ENCODE measurements at regions not wholly inside any gene's neighbourhood (a gene's known extent, or its start where the extent isn't known, plus 50 kb on each side); places are given as distances from the start of the nearest gene placed in this dataset.
"Not testable (repeated sequence)": the region's sequence is repeated elsewhere in the genome, so short reads cannot be mapped to it uniquely, and the experiment has no call there.

GRCh38 chr6:130674604-130675003 lies 152.6 kb upstream of the SMLR1 start:
- DNase-seq (ENCODE audit: low read depth in 2 of 2), result no peak

GRCh38 chr6:130675072-130675471 lies 152.1 kb upstream of the SMLR1 start:
- no peak for DNase-seq (ENCODE audit: low read depth in 2 of 2)

- DNase-seq (ENCODE audit: low read depth in 2 of 2), result no peak
Observed at GRCh38 chr6:130676077-130676772, 151.0 kb upstream of the SMLR1 start.

- DNase-seq (ENCODE audit: low read depth in 2 of 2), result no peak
Observed at GRCh38 chr6:130676773-130677144, 150.4 kb upstream of the SMLR1 start.

GRCh38 chr6:130677312-130677711 lies 149.9 kb upstream of the SMLR1 start:
- DNase-seq (ENCODE audit: low read depth in 2 of 2), result no peak

GRCh38 chr6:130677766-130678165 lies 149.4 kb upstream of the SMLR1 start:
- no peak for DNase-seq (ENCODE audit: low read depth in 2 of 2)

- no peak for DNase-seq (ENCODE audit: low read depth in 2 of 2)
Observed at GRCh38 chr6:130679684-130680083, 147.5 kb upstream of the SMLR1 start.

- no peak for DNase-seq (ENCODE audit: low read depth in 2 of 2)
Observed at GRCh38 chr6:130680116-130680515, 147.1 kb upstream of the SMLR1 start.

GRCh38 chr6:130681028-130681427 lies 146.2 kb upstream of the SMLR1 start:
- no peak for DNase-seq (ENCODE audit: low read depth in 2 of 2)

- DNase-seq (ENCODE audit: low read depth in 2 of 2), result no peak
Observed at GRCh38 chr6:130682066-130682465, 145.1 kb upstream of the SMLR1 start.

GRCh38 chr6:130683761-130684517 lies 143.3 kb upstream of the SMLR1 start:
- DNase-seq (ENCODE audit: low read depth in 2 of 2), result no peak

- no peak for DNase-seq (ENCODE audit: low read depth in 2 of 2)
Observed at GRCh38 chr6:130692659-130693058, 134.5 kb upstream of the SMLR1 start.

GRCh38 chr6:130693944-130694343 lies 133.3 kb upstream of the SMLR1 start:
- DNase-seq (ENCODE audit: low read depth in 2 of 2), result no peak

- DNase-seq (ENCODE audit: low read depth in 2 of 2), result no peak
Observed at GRCh38 chr6:130694606-130695005, 132.6 kb upstream of the SMLR1 start.

- DNase-seq (ENCODE audit: low read depth in 2 of 2), result no peak
Observed at GRCh38 chr6:130696806-130697205, 130.4 kb upstream of the SMLR1 start.

- no peak for DNase-seq (ENCODE audit: low read depth in 2 of 2)
Observed at GRCh38 chr6:130697271-130697994, 129.8 kb upstream of the SMLR1 start.

GRCh38 chr6:130697995-130698535 lies 129.1 kb upstream of the SMLR1 start:
- peak; percentile 13 to 33 for DNase-seq (ENCODE audit: low read depth in 2 of 2)

- no peak for DNase-seq (ENCODE audit: low read depth in 2 of 2)
Observed at GRCh38 chr6:130699742-130700141, 127.5 kb upstream of the SMLR1 start.

GRCh38 chr6:130700397-130700796 lies 126.8 kb upstream of the SMLR1 start:
- DNase-seq (ENCODE audit: low read depth in 2 of 2), result no peak

GRCh38 chr6:130708338-130708737 lies 118.9 kb upstream of the SMLR1 start:
- DNase-seq (ENCODE audit: low read depth in 2 of 2), result no peak

- not testable (repeated sequence) for DNase-seq (ENCODE audit: low read depth in 2 of 2)
Observed at GRCh38 chr6:130711641-130712040, 115.6 kb upstream of the SMLR1 start.

GRCh38 chr6:130713144-130713543 lies 114.1 kb upstream of the SMLR1 start:
- DNase-seq (ENCODE audit: low read depth in 2 of 2), result no peak

Measured in activated CD8-positive, alpha-beta memory T cell treated with anti-CD3 and anti-CD28 coated beads for 4 hours (primary cell).